SK-N-SH treated with all-trans-retinoic acid at 6 μM for 48 hours (cell line): ENCODE measurements at regions not wholly inside any gene's neighbourhood (a gene's known extent, or its start where the extent isn't known, plus 50 kb on each side); places are given as distances from the start of the nearest gene placed in this dataset.

Source experiments
- GLIS3 ChIP-seq: fragments of 250-450 bp; sonication (Bioruptor Pico); IDR thresholded peaks from 2 replicates; pipeline ENCODE4 v1.5.0; 2020; ENCODE audit warnings: mild to moderate bottlenecking, moderate library complexity
- ISL1 ChIP-seq: fragments of 250-450 bp; sonication (Bioruptor Pico); IDR thresholded peaks from 2 replicates; pipeline ENCODE4 v2.1.2; 2022; ENCODE audit warnings: mild to moderate bottlenecking, moderate library complexity
- RARB ChIP-seq: fragments of 250-450 bp; sonication (Bioruptor Pico); IDR thresholded peaks from 2 replicates; pipeline ENCODE4 v1.8.0; 2021; ENCODE audit warnings: mild to moderate bottlenecking, moderate library complexity
- SNAI2 ChIP-seq: fragments of 250-450 bp; sonication (Bioruptor Pico); IDR thresholded peaks from 2 replicates; pipeline ENCODE4 v1.5.0; 2020; ENCODE audit warnings: mild to moderate bottlenecking, moderate library complexity
- ZFP3 ChIP-seq: fragments of 250-450 bp; sonication (Bioruptor Pico); IDR thresholded peaks from 2 replicates; pipeline ENCODE4 v1.5.0; 2020; ENCODE audit warnings: mild to moderate bottlenecking, moderate library complexity
- ZNF565 ChIP-seq: fragments of 450-650 bp; formaldehyde crosslinking; conservative IDR thresholded peaks from 2 replicates; pipeline ENCODE4 v1.5.0; 2020; ENCODE audit warnings: low read depth, mild to moderate bottlenecking, moderate library complexity
- ZNF70 ChIP-seq: fragments of 450-650 bp; formaldehyde crosslinking; IDR thresholded peaks from 2 replicates; pipeline ENCODE4 v1.5.0; 2020; ENCODE audit warnings: mild to moderate bottlenecking, moderate library complexity
- TF ChIP-seq, protein P1 (sequence below): fragments of 250-450 bp; sonication (Bioruptor Pico); IDR thresholded peaks from 2 replicates; pipeline ENCODE4 v1.5.1; 2020; ENCODE audit warnings: low read depth, mild to moderate bottlenecking, moderate library complexity
- TF ChIP-seq, protein P2 (sequence below): fragments of 250-450 bp; sonication (Bioruptor Pico); IDR thresholded peaks from 2 replicates; pipeline ENCODE4 v1.8.0; 2020; ENCODE audit warnings: mild to moderate bottlenecking, moderate library complexity, borderline replicate concordance
- TF ChIP-seq, protein P3 (sequence below): fragments of 250-450 bp; sonication (Bioruptor Pico); IDR thresholded peaks from 2 replicates; pipeline ENCODE4 v1.5.0; 2020; ENCODE audit warnings: mild to moderate bottlenecking, moderate library complexity
- TF ChIP-seq, protein P4 (sequence below): fragments of 250-450 bp; sonication (Bioruptor Pico); IDR thresholded peaks from 2 replicates; pipeline ENCODE4 v1.5.1; 2021; ENCODE audit warnings: mild to moderate bottlenecking, moderate library complexity

DNA sequence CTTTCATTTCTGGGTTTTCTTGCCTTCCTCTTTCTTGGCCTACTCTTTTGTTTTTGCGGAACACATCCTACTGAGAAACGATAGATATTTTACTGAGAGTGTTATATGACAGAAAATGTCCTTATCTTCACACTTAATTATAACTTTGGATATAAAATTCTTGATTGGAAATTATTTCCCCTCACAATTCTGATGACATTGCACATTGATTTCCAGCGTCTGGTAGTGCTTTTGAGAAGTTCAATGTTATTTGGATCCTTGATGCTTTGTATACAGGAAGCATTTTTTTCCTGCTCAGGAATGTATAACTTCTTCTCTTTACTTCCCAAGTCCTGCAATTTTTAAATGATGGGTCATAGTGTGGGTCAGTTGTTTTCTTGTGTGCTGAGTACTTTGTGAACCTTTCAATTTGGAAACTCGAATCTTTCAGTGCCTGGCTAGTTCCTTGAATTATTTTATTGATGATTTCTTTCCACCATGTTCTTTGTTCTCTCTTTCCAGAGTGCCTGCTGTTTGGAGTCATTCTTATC lies 183.9 kb downstream of the PDCD6IP start:
- TF ChIP-seq ISL1 (CRISPR knock-in tag) (no peak), ZNF70 (no peak), RARB (CRISPR knock-in tag) (no peak), SNAI2 (CRISPR knock-in tag) (no peak), ZFP3 (no peak), ZNF565 (CRISPR knock-in tag) (no peak), GLIS3 (CRISPR knock-in tag) (no peak)
- TF ChIP-seq, protein P1, sequence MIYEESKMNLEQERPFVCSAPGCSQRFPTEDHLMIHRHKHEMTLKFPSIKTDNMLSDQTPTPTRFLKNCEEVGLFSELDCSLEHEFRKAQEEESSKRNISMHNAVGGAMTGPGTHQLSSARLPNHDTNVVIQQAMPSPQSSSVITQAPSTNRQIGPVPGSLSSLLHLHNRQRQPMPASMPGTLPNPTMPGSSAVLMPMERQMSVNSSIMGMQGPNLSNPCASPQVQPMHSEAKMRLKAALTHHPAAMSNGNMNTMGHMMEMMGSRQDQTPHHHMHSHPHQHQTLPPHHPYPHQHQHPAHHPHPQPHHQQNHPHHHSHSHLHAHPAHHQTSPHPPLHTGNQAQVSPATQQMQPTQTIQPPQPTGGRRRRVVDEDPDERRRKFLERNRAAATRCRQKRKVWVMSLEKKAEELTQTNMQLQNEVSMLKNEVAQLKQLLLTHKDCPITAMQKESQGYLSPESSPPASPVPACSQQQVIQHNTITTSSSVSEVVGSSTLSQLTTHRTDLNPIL (CRISPR knock-in tag), result no peak
- TF ChIP-seq, protein P2, sequence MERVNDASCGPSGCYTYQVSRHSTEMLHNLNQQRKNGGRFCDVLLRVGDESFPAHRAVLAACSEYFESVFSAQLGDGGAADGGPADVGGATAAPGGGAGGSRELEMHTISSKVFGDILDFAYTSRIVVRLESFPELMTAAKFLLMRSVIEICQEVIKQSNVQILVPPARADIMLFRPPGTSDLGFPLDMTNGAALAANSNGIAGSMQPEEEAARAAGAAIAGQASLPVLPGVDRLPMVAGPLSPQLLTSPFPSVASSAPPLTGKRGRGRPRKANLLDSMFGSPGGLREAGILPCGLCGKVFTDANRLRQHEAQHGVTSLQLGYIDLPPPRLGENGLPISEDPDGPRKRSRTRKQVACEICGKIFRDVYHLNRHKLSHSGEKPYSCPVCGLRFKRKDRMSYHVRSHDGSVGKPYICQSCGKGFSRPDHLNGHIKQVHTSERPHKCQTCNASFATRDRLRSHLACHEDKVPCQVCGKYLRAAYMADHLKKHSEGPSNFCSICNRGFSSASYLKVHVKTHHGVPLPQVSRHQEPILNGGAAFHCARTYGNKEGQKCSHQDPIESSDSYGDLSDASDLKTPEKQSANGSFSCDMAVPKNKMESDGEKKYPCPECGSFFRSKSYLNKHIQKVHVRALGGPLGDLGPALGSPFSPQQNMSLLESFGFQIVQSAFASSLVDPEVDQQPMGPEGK (CRISPR knock-in tag), result no peak
- TF ChIP-seq, protein P3, sequence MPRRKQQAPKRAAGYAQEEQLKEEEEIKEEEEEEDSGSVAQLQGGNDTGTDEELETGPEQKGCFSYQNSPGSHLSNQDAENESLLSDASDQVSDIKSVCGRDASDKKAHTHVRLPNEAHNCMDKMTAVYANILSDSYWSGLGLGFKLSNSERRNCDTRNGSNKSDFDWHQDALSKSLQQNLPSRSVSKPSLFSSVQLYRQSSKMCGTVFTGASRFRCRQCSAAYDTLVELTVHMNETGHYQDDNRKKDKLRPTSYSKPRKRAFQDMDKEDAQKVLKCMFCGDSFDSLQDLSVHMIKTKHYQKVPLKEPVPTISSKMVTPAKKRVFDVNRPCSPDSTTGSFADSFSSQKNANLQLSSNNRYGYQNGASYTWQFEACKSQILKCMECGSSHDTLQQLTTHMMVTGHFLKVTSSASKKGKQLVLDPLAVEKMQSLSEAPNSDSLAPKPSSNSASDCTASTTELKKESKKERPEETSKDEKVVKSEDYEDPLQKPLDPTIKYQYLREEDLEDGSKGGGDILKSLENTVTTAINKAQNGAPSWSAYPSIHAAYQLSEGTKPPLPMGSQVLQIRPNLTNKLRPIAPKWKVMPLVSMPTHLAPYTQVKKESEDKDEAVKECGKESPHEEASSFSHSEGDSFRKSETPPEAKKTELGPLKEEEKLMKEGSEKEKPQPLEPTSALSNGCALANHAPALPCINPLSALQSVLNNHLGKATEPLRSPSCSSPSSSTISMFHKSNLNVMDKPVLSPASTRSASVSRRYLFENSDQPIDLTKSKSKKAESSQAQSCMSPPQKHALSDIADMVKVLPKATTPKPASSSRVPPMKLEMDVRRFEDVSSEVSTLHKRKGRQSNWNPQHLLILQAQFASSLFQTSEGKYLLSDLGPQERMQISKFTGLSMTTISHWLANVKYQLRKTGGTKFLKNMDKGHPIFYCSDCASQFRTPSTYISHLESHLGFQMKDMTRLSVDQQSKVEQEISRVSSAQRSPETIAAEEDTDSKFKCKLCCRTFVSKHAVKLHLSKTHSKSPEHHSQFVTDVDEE, result no peak
- TF ChIP-seq, protein P4, sequence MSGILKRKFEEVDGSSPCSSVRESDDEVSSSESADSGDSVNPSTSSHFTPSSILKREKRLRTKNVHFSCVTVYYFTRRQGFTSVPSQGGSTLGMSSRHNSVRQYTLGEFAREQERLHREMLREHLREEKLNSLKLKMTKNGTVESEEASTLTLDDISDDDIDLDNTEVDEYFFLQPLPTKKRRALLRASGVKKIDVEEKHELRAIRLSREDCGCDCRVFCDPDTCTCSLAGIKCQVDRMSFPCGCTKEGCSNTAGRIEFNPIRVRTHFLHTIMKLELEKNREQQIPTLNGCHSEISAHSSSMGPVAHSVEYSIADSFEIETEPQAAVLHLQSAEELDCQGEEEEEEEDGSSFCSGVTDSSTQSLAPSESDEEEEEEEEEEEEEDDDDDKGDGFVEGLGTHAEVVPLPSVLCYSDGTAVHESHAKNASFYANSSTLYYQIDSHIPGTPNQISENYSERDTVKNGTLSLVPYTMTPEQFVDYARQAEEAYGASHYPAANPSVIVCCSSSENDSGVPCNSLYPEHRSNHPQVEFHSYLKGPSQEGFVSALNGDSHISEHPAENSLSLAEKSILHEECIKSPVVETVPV, result no peak
